Testis (tissue), 2 donors: ENCODE measurements at regions not wholly inside any gene's neighbourhood (a gene's known extent, or its start where the extent isn't known, plus 50 kb on each side); places are given as distances from the start of the nearest gene placed in this dataset.

ENCODE experiments used
- POLR2A ChIP-seq: fragments of 450-650 bp; IDR thresholded peaks from one replicate; pipeline ENCODE4 v1.6.1; 2017; ENCODE audit warnings: antibody characterized with exemption, mild to moderate bottlenecking, moderate library complexity
- TF ChIP-seq, protein P1 (sequence below), 3 experiments: fragments of 450-650 bp in 2 of 3; fragments of 200-600 bp in 1 of 3; sonication (generic) in 1 of 3; IDR thresholded peaks; one replicate each; pipeline ENCODE4 v1.5.1; 2016 to 2019; ENCODE audit warnings: antibody characterized with exemption in 3 of 3, mild to moderate bottlenecking in 2 of 3, moderate library complexity in 1 of 3

DNA sequence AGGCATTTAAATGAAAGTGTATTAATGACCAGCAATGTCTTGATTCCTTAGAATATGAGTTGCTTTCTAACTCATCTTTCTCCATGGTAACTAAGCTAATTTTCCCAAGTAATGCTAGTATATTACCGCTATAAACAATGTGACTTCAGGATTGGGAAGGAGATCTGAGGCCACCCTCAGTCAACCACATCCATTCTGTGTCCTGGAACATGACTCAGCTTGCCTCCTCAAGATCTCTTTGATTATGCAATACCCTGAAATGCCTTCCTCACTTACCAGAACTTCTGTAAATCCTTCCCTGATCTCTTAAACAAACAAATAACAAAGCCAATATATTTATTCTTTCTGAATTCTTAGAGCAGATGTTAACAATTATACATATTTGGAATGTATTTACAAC, 1495.5 kb downstream of the PCDH18 start:
- TF ChIP-seq POLR2A = no peak
- TF ChIP-seq, protein P1, sequence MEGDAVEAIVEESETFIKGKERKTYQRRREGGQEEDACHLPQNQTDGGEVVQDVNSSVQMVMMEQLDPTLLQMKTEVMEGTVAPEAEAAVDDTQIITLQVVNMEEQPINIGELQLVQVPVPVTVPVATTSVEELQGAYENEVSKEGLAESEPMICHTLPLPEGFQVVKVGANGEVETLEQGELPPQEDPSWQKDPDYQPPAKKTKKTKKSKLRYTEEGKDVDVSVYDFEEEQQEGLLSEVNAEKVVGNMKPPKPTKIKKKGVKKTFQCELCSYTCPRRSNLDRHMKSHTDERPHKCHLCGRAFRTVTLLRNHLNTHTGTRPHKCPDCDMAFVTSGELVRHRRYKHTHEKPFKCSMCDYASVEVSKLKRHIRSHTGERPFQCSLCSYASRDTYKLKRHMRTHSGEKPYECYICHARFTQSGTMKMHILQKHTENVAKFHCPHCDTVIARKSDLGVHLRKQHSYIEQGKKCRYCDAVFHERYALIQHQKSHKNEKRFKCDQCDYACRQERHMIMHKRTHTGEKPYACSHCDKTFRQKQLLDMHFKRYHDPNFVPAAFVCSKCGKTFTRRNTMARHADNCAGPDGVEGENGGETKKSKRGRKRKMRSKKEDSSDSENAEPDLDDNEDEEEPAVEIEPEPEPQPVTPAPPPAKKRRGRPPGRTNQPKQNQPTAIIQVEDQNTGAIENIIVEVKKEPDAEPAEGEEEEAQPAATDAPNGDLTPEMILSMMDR (IDR thresholded peaks at IDR 0.05) = no peak
